ENCODE measurements at regions not wholly inside any gene's neighbourhood (a gene's known extent, or its start where the extent isn't known, plus 50 kb on each side); places are given as distances from the start of the nearest gene placed in this dataset.

- no peak for TF ChIP-seq CTCF (IDR thresholded peaks at IDR 0.05; ENCODE audit: control extremely low read depth, extremely low read depth, low read depth, missing control alignments)
- ChIA-PET POLR2A (no interaction called here), CTCF (interaction anchor here (1.3 kb wide), 1 partner anchor 11 kb away, joined by 3 read pairs; no protein-coding TSS in a partner anchor)
- no peak for DNase-seq (ENCODE audit: extremely low spot score)
These were observed 102.2 kb upstream of the IL6 start for GRCh38 chr7:22624781-22625180.

GRCh38 chr7:22622116-22622785 is 104.7 kb upstream of the IL6 start:
- no peak for DNase-seq (ENCODE audit: extremely low spot score)
- CTCF ChIA-PET, result interaction anchor here (0.7 to 1.0 kb wide), 3 partner anchors 56 to 105 kb away, joined by 3 read pairs; partner anchors contain the start of gene IL6
- no peak for TF ChIP-seq CTCF (IDR thresholded peaks at IDR 0.05; ENCODE audit: control extremely low read depth, extremely low read depth, low read depth, missing control alignments)
- POLR2A ChIA-PET, result no interaction called here

DNA sequence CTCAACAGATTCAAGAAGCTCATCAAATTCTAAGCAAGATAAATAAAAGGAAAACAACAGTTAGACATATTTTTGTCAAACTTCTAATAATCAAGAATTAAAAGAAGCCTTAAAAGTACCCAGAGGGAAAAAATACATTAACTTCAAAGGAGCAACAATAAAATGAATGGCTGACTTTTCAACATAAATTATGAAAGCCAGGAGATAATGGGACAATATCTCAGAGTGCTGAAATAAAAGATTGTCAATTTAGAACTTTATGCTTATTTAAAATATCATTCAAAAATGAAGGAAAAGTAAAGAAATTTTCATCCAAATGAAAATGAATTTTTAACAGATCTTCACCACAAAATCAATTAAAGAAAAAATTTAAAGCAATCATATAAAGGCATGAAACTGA is 108.5 kb upstream of the IL6 start:
- TF ChIP-seq CTCF (IDR thresholded peaks at IDR 0.05; ENCODE audit: control extremely low read depth, extremely low read depth, low read depth, missing control alignments), result no peak
- DNase-seq (ENCODE audit: extremely low spot score), result no peak
- CTCF ChIA-PET, result no interaction called here
- POLR2A ChIA-PET, result no interaction called here

DNA sequence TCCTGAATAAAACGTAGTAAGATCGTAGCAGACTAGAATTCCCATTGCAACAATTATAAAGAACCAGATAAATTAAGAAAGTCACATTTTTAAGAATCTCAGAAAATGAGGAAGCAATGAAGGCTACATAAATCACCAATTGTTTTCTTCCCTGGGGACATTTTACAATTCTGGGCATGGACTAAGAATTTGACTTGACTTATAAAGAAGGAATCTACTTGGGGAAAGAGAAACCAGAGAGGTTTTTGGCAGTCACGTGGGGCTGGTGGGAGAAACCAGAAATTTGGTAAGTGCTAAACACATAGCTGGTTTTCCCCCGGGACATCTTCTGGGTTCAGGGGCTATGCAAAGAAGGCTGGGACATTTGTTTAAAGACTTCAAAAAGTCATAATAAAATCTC is 109.8 kb upstream of the IL6 start:
- TF ChIP-seq CTCF (IDR thresholded peaks at IDR 0.05; ENCODE audit: control extremely low read depth, extremely low read depth, low read depth, missing control alignments), result no peak
- ChIA-PET POLR2A (no interaction called here), CTCF (interaction anchor here (0.9 kb wide), 1 partner anchor 57 kb away, joined by 3 read pairs; no protein-coding TSS in a partner anchor)
- DNase-seq (ENCODE audit: extremely low spot score), result no peak

DNA sequence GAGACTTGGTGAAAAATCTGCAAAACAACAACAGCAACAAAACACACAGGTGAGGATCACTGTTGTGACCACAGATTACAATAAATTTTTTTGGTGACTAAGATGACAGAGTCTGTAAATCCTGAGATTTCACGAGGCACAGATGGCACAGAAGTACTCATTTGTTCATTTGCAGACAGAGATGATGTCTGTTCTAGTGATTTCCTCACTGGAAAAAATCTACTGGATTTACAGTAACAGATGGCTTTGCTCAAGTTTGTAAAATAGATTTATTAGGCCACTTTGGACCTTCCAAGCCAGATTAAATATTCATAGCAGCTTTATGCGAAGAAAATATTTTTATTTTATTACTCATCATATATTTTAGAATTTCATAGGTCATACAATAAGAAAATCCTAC is 113.5 kb upstream of the IL6 start:
- no peak for TF ChIP-seq CTCF (IDR thresholded peaks at IDR 0.05; ENCODE audit: control extremely low read depth, extremely low read depth, low read depth, missing control alignments)
- CTCF ChIA-PET, result interaction anchor here (1.3 to 1.9 kb wide), 2 partner anchors 16 to 26 kb away, joined by 3 to 4 read pairs; no protein-coding TSS in a partner anchor
- POLR2A ChIA-PET, result no interaction called here
- no peak for DNase-seq (ENCODE audit: extremely low spot score)

GRCh38 chr7:22612776-22613175 is 112.8 kb upstream of the STEAP1B start:
- CTCF ChIA-PET, result interaction anchor here (1.4 to 1.9 kb wide), 2 partner anchors 15 to 18 kb away, joined by 4 read pairs; no protein-coding TSS in a partner anchor
- DNase-seq (ENCODE audit: extremely low spot score), result no peak
- POLR2A ChIA-PET, result no interaction called here
- TF ChIP-seq CTCF (IDR thresholded peaks at IDR 0.05; ENCODE audit: control extremely low read depth, extremely low read depth, low read depth, missing control alignments), result no peak
